ENCODE measurements at regions not wholly inside any gene's neighbourhood (a gene's known extent, or its start where the extent isn't known, plus 50 kb on each side); places are given as distances from the start of the nearest gene placed in this dataset.

- TF ChIP-seq, protein P1, sequence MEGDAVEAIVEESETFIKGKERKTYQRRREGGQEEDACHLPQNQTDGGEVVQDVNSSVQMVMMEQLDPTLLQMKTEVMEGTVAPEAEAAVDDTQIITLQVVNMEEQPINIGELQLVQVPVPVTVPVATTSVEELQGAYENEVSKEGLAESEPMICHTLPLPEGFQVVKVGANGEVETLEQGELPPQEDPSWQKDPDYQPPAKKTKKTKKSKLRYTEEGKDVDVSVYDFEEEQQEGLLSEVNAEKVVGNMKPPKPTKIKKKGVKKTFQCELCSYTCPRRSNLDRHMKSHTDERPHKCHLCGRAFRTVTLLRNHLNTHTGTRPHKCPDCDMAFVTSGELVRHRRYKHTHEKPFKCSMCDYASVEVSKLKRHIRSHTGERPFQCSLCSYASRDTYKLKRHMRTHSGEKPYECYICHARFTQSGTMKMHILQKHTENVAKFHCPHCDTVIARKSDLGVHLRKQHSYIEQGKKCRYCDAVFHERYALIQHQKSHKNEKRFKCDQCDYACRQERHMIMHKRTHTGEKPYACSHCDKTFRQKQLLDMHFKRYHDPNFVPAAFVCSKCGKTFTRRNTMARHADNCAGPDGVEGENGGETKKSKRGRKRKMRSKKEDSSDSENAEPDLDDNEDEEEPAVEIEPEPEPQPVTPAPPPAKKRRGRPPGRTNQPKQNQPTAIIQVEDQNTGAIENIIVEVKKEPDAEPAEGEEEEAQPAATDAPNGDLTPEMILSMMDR (IDR thresholded peaks at IDR 0.05), result no peak
- no peak for TF ChIP-seq POLR2A (IDR thresholded peaks at IDR 0.05)
These were observed 493.0 kb downstream of the ZNF479 start for GRCh38 chr7:56639173-56639746.
